HG02870 (cell line): ENCODE measurements at regions not wholly inside any gene's neighbourhood (a gene's known extent, or its start where the extent isn't known, plus 50 kb on each side); places are given as distances from the start of the nearest gene placed in this dataset.

Experiments
- ATAC-seq: cut with Tn5 transposase; IDR thresholded peaks from one replicate; pipeline ENCODE4 v1.9.1; 2021; ENCODE audit warnings: mild to moderate bottlenecking, moderate library complexity; ENCODE audit not compliant: unreplicated experiment

DNA sequence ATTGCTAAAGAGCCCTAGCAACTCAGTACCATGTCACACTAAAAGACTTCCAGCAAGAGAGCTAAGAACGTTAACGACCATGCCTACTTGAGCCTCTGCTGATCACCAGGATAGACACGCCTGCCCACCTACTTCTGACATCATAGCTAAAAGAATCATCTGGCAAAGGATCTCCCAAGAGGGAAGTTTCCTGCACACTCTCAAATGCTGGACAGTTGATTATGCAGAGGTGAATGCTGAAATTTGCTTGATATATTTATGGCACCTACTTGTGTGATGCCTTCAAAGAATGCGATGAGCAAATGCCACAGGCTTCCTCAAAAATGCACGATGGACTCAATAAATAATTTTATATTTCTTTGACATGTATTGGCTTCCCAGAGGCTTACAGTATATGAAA, 113.6 kb downstream of the GALC start:
- no peak for ATAC-seq

DNA sequence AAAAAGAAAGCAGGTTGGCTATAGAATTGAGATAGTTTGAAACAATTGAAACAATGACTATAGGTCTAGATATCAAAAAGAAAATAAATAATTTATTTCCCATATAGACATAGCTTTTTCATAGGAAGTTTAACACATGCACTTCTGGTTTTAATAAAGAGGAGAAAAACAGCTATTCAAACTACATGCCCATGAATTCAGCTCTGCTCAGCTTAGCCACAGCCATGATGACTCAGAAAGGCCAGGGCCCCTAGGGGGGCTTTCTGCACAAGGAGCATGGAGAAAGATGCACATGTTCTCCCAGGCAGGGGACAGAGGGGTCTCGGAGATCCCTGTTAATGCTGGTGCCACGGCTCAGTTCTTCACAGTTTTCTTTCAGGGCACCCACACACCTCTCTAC, 114.0 kb downstream of the GALC start:
- no peak for ATAC-seq

DNA sequence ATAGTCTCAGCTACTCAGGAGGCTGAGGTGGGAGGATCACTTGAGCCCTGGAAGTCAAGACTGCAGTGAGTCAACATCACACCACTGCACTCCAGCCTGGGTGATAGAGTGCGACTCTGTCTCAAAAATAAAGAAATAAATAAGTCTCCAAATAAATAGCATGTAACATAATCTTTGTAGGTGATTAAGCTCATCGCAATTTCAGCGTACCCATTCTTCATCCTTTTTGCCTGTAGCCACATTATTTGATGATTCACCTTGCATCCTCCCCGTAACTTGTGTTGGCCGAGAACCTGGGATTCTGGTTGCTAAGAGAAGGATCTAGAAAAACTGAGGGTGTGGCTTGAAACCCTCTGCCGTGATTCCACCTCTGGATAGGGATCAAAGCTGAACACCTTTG, 115.1 kb downstream of the GALC start:
- no peak for ATAC-seq

DNA sequence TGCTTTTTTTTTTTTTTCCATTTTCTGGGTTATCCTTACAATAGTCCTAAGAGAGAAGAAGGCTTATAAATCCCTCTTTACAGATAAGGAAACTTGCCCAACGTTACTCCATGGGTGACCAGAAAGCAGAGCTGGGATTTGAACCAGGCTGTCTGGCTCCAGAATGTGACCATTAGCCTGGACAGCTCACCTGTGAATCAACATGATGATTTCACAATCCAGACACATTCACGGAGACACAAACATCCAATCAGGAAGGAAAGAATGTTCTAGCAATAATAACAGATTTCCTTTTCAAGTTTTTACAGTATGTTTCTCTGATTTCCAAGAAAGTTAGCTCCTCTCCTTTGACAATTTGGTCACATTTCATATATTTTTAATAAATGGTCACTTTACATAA, 118.3 kb downstream of the GALC start:
- ATAC-seq = no peak

DNA sequence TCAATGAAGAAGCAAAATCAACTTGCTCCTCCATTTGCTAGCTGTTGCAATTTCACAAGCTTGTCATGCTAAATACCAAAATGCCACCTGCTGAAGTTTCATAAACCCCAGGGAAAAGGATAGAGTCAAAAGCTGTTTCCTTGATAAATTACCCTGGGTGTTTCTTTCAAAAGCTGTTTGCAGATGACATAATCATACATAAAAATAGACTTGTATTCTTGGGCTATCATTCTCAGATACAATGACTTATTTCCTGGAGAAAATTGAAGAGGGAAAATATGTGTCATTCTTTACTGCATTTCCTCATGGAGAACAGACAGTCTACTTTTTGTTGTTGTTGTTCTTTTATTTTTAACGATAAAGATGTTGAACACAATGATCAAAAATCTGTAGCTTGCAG, 119.2 kb downstream of the GALC start:
- ATAC-seq = no peak

DNA sequence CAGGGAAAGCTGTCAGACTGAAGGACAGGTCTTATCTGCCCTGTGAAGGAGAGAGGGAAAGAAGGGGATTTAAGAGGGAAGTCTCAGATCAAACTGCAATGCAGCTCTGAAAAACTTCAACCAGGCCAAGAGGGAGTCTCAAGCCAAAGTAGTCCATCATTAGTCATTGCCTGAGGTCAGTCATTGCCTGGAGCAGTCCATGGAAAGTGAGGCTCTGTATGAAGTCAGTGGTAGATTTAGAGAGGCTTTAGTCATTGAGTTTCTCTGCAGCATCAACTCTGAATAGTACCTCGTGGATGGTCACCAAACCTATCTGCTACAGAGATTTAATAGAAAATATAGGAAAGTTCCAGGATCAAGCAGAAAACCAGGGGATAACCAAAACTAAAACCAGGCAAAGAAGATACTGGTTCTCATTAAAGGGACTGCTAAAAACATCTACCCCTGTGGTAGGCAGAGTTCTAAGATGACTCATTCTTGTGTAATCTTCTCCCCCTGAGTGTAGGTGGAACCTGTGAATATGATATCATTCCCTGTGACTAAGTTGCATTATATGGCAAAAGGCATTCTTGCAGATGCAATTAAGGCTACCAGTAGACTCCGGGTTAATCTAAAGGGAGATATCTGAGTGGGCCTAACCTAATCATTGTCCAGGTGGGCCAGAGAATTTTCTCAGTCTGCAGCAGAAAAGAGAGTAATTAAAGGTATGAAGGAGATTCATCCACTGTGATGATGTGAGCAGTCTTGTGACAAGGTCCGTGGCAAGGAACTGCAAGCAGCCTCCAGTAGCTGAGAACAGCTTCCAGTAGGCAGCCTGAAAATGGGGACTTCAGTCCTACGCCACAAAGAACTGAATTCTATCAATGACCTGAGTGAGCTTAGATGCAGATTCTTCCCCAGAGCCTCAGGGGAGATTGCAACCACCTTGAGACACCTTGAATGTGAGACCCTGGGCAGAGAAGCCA, 123.1 kb downstream of the GALC start:
- ATAC-seq = peak; percentile 76

DNA sequence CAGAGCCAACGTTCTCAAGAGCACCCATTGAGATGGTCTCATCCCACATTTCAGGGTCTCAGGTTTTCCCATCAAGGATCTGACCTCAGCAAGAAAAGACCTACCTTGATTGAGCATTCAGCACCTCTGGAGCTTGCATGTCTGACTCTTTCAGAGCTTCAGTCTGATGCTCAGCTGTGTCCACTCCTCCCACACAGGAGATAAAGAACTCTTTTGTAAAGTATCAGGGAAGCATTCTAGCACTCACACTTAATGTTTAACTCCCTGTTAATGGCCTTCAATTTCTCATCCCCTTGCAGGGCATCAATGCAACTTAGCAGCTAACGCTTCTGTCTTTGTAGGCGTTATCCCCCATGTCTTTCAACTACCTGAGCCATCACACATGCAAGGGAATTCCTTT, 124.1 kb downstream of the GALC start:
- no peak for ATAC-seq

DNA sequence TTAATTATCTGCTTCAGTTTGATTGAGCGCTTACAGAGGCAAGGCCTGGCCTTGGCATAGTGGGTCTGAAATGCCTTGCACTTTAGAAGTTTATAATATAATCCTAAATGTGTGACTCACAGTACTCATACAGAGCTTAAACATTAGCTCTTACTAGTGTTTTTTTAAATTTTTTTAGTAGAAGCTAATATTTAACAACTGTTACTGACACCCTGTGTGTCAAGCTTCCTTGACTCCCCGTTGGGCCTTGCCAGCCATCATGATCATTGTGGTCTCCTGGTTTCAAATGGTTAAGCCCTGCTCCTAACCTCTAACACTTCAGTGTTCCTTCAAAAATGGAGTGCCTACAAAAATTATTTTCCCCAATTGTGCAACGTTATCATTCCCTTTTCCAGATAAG, 126.9 kb downstream of the GALC start:
- no peak for ATAC-seq

DNA sequence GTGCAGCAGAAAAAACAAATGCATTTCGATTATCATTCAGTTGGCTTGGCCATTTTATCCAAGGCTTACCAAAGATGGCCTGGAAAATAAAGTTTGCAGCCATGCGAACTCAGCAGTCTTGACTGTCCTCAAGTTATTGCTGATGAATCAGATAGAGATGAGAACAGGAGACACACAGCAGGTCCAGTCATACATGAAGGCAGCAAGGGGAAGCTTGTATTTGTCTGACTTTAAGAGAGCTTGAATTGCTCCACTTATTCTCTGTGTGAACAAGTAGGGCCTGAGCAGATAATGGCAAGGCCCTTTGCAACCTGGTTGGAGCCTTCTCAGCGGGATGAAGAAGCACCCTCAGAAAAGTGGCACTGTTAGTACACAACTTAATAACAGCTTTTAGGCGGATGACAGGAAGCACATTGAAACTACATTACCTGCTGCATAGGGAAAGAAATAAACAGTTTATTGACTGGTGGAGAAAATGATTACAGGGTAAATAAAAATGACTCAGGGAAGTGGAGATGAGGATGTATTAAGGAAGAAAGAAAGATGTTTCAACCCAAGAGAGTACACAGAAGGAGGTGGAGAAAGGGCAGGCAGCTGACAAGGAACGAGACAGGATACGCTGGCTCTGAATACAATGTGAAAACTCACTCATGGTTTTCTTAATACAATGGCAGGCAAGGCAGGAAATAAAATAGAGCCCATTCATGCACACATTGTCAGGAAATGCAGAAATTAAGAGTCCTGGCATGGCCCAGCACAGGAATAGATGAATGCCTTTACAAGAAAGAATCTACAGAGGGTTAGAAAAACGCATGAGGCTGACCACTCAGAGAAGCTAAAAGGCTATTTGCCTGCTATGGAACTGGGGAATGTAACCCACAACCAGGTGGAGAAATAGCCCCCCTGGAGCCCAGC, 128.4 kb downstream of the GALC start:
- no peak for ATAC-seq

DNA sequence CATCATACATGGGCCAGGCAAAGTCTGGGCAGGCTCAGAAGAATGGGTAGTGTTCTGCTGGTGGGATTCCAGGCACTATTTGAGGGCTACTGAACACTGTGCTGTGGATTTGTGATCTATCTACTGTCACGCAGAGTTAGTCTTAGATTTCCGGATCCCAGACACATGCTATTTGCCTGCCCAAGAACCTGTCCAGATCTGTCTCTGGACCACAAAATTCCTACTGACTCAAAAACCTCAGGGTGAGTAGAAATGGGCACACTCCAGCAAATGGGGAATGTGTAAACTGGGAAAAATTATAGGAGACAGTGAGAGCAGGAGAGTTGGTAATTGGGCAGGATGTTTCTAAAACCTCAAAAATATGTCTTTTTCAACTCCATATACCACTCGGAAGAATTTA, 129.9 kb downstream of the GALC start:
- no peak for ATAC-seq

DNA sequence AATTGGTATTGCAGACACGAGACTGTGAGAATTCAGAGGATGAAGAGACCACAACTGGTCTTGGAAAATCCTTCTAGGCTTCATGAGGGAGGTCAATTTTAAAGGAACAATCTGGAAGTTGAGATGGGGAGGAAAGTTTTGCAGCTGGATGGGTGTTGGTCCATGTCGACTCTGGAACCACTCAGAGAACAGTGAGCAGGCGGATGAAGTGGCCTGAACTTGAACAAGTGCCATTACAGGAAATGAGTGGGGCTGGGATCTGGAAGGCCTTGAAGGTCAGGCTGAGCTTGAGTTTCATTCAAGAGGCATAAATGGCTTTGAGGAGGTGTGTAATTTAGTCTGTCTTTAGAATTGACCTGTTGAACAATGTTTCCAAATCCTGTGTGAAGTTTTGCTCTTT, 140.9 kb downstream of the GALC start:
- no peak for ATAC-seq

DNA sequence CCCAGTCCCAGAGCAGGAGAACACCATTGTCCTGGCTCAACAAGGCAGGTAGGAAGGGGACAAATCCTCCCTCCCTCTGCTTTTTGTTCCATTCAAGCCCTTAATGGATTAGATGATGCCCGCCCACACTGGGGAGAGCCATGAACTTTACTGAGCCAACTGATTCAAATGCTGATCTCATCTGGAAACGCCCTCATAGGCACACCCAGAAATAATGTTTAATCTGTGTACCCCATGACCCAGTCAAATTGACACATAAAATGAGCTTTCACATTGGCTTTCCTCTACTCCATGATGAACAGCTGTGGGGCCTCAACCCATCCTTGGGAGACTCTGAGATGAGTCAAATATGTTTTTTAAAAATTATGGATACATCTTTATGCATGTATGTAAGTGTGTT, 141.8 kb downstream of the GALC start:
- no peak for ATAC-seq

DNA sequence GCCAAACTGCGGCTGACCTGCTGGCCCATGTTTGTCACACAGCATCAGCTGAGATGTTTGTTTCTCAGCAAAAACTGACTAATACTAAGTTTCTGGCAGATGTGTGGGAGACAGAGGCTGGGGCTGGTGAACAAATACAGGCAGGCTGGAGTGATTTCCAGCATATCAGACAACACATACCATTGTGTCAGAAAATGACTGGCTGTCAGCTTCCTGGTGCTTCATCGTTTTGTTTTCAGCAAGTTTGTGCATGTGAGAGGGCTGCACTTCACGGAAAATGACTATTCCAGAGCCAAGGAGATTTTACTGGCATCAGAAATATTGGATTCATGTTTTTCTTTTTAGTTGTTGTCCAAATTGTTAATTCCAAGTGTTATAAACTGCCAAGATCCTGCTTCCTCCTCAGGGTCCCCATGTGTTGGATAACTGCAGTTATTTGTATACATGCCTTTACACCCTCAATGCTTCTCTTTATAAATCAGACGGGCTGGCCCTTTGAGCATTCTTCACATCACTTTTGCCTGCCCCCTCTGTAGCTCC, 145.7 kb downstream of the GALC start:
- no peak for ATAC-seq

DNA sequence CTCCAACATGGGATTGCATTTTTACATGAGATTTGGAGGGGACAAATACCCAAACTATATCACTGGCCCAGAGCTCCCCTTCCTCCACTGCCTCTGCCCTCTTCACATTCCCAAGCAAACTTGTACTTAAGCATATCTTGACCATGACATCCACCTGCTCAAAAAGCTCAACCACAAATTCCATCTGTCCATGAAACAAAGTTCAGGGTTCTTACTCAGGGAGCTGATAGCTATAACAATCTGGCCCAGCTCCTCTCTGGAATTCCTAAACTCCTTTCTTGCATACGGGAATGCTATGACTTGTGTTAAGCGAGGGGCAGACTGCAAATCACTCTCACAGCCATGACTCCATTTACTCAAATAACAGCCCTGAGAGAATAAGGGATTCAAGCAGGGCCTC, 152.1 kb downstream of the GALC start:
- no peak for ATAC-seq

DNA sequence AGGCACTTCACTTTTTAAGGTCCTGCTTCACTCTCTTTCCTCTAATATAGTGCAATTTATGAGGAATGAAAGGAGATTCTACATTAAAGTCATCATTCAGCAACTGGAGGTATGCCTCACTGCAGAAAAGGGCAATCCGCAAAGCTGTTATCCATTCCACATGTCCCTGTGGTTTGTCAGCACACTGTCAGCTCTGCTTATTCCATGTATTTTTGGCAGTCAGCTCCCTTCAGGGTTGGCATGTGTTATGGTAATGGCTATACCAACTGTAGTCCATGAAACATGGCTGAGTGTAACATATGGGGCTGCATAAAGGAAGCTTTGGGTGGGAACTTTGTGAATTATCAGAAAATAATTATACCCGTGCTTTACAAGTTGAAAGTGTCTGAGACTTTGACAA, 154.1 kb downstream of the GALC start:
- no peak for ATAC-seq

DNA sequence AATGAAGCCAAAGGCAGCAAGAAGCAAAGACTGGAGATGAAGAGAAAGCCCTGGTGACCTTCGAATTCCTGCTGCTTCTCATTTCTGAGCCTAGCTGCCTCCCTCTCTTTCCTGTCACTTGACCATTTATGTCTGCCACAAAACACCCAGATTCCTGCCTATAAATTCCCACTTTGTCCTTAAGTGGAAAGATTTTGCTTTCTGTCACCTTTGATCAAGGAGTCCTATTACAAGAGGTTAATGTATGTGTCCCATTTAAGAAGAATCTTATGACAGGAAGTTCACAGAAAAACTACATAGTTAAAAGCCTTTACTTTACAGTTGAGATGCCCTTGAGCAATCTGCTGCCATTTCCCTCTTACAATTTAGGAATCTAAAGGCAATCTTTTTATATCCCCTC, 155.7 kb downstream of the GALC start:
- ATAC-seq = no peak

DNA sequence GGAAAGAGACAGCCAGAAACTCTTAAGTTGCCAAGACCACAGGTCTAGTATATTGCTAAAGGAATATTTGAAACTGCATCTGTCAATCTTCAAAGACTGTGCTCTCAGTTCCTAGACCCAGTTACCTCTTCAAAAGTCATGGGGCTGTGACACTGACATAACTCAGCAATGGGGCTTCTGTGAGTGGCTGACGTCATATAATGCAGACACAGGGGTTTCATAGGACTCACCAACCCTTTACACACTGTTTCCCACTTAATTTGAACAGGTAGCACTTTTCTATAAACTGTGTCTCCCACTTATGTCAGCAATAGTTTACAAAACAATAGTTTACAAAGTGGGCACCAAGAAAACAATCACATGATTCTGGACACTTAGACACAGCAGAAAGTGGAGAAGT, 158.4 kb downstream of the GALC start:
- no peak for ATAC-seq

DNA sequence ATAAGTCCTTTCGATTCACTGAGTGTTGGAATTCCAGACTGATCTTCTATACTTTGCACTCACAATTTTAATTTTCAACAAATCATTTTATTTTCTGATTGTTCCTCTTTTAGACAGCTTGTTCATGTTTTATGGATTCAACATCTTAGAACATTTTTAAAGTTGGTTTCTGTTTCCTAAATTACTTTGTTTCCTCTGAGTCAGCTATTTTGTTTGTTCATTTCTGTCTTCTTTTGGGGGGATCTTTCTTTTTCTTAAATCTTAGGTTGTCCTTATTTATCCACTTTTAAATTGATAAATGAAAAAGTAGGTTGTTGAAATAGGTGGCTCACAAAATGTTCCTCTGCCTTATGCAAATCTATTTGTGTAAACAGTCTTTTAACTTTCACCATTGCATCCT, 160.0 kb downstream of the GALC start:
- ATAC-seq = no peak

DNA sequence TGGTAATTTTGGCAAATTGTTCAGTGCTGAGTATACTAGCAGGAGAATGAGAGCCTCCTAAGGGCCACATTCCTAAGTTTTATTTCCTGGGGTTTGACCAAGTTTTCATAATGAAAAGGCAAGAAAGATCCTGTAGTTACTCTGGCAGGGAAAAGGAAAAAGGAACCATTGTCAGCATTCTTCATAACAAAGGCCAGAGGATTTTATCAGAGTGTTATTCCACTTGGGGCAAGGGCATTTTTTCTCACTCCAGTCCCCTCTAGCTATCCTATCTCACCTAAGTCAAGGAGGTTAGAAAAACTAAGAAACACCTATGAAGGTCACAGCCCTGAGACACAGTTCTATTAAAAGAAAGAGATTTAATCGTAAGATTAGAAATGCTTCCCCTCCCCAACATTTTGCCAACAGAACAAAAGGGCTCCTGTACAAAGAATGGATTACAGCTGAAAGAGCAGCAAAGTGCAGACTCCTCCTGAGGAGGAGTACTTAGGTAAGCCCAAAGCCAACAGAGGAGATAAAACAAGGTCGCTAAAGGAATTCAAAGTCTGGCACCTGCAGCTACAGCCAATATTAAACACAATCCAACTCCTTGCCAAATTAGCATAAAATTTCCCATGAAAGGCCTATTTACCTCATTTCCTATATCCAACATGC, 162.4 kb downstream of the GALC start:
- ATAC-seq = no peak

DNA sequence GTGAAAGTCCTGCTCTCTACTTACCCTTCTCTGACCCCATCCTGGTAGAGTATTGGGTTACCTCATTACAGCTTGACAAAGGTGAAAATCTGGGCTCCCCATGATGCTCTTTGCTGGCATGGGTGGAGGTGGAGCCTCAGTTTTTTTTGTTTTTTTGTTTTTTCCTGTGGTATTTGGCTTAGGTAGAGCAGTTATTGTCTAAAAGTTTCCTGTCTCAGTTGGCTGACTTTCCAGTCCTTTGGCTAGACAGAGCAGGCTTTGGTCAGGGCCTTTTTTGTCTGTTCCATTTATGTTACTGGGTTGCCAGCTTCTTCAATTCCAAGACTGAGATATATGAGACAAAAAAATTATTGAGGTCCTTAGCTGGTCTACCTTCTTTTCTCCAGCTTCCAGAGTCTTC, 163.4 kb downstream of the GALC start:
- ATAC-seq = no peak

DNA sequence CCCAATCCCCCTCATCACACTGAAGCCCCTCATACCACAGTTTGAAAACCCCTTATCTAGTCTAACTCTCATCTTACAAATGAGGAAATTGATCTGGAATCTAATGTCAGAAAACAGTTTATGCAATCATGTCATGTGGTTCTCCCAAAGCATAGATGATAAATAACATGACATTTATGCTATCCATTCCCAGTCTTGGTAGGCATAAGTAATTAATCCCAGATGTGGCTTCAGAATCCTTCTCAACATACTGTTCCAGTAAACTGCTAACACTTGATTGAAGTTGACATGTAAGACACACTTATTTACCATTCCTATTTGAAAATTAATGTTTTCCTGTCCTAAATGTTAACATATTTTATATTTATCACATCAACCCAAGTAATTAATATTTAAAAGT, 168.7 kb downstream of the GALC start:
- ATAC-seq = no peak
